WTC11 (cell line): ENCODE measurements at regions not wholly inside any gene's neighbourhood (a gene's known extent, or its start where the extent isn't known, plus 50 kb on each side); places are given as distances from the start of the nearest gene placed in this dataset.

Source experiments
- ATF6 ChIP-seq: sonication (generic); formaldehyde crosslinking; IDR thresholded peaks from 2 replicates; pipeline ENCODE4 v1.8.1; 2023; ENCODE audit warnings: mild to moderate bottlenecking, missing genetic modification reagents
- CTCF ChIP-seq: fragments of 200-600 bp; IDR thresholded peaks from 2 replicates; pipeline ENCODE4 v1.8.0; 2022; ENCODE audit warnings: antibody characterized with exemption
- NR2C2 ChIP-seq: sonication (generic); formaldehyde crosslinking; IDR thresholded peaks from 2 replicates; pipeline ENCODE4 v1.8.0; 2022; ENCODE audit warnings: mild to moderate bottlenecking, missing genetic modification reagents
- TEAD1 ChIP-seq: sonication (generic); formaldehyde crosslinking; IDR thresholded peaks from 2 replicates; pipeline ENCODE4 v1.8.0; 2022; ENCODE audit warnings: mild to moderate bottlenecking, missing genetic modification reagents
- ZNF281 ChIP-seq: sonication (generic); formaldehyde crosslinking; IDR thresholded peaks from 2 replicates; pipeline ENCODE4 v1.8.0; 2023; ENCODE audit warnings: mild to moderate bottlenecking, missing genetic modification reagents
- ZNF423 ChIP-seq: fragments of 250-450 bp; sonication (Bioruptor Pico); IDR thresholded peaks from 2 replicates; pipeline ENCODE4 v2.1.2; 2022; ENCODE audit warnings: mild to moderate bottlenecking, moderate library complexity

GRCh38 chr18:61975526-61976326 lies 82.9 kb upstream of the RNF152 start:
- no peak for TF ChIP-seq ATF6 (CRISPR knock-in tag)
- no peak for TF ChIP-seq ZNF281 (CRISPR knock-in tag)
- TF ChIP-seq CTCF, result no peak
- TF ChIP-seq ZNF423 (CRISPR knock-in tag), result no peak
- no peak for TF ChIP-seq NR2C2 (CRISPR knock-in tag)
- TF ChIP-seq TEAD1 (CRISPR knock-in tag), result no peak
